ENCODE measurements at regions not wholly inside any gene's neighbourhood (a gene's known extent, or its start where the extent isn't known, plus 50 kb on each side); places are given as distances from the start of the nearest gene placed in this dataset.

DNA sequence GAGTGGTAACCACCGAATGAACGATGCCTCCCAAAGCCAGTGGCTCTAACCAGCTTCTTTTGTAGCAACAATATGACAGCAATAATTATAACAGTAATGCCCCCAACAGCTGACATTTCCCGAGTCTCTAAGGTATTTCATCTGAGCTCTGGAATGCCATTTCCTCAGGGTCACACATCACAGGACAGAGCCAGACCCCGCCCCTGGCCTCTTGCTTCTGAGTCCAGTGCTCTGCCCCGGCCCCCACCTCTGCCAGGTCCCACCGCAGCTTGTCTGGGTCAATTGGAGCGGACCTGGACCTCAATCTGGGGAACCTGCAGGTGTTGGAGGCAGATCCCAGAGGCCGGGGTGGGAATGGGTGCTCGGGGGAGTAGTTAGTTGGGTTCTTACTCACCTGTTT lies 63.8 kb downstream of the IGLL1 start:
- ChIA-PET CTCF (no interaction called here), POLR2A (no interaction called here)
- no peak overlapping the region for H3K4me3 ChIP-seq (ENCODE audit: control insufficient read depth in 1 of 7, extremely low read depth in 1 of 7, insufficient read depth in 4 of 7, low read depth in 2 of 7, low read length in 6 of 7)

DNA sequence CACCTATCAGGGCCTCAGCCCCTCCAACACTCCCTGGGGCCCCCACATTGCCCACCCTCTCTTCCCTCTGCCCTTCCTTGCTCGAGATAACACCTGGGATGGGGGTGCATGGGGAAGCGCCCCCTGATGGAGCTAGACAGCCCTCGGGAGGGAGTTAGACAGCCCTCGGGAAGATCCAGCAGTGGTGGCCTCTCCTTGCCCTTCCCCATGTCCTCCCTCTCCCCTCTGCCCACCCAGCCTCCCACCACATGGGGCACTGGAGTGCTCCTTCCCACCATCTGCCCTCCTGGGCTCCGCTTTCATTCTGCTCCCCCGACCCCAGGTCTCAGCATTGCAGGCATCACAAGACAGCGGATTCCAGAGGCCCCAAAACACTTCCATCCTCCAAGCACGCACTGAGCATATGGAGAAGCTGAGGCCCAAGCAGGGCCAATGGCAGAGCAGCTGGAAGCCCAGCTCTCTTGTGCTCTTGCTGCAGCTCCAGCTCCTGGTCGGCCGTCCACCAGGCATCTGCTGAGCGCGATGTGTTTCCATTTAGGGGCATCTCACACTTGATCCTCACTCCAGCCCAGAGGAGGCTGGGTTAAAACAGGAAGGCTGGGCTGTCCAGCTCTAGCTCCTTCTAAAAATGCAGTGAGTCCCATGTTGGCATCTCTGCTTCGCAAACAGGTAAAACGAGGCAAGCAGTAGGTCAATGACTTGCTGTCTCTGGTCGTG lies 65.6 kb downstream of the IGLL1 start:
- ChIA-PET POLR2A (no interaction called here), CTCF (no interaction called here)
- Histone ChIP-seq H3K27ac (ENCODE audit: insufficient read depth in 1 of 2, low read depth in 1 of 2, low read length in 2 of 2, poor library complexity in 1 of 2, severe bottlenecking in 2 of 2) (no peak overlapping the region), H3K4me3 (ENCODE audit: control insufficient read depth in 1 of 7, extremely low read depth in 1 of 7, insufficient read depth in 4 of 7, low read depth in 2 of 7, low read length in 6 of 7) (no peak overlapping the region), H3K9me3 (ENCODE audit: control extremely low read depth in 1 of 5, control insufficient read depth in 4 of 5, insufficient read depth in 2 of 5, low read depth in 1 of 5, low read length in 4 of 5) (no peaks in the 10 kb centered on the region), H3K36me3 (ENCODE audit: control insufficient read depth in 4 of 4, insufficient read depth in 4 of 4, low read length in 3 of 4) (no peaks in the 10 kb centered on the region), H3K4me1 (ENCODE audit: control extremely low read depth in 1 of 4, control insufficient read depth in 4 of 4, insufficient read depth in 4 of 4, low read length in 3 of 4) (no peaks in the 10 kb centered on the region), H3K27me3 (replicated peaks in 2 of 5; ENCODE audit: control insufficient read depth in 4 of 5, insufficient read depth in 5 of 5, low read length in 4 of 5) (no peaks in the 10 kb centered on the region)
- 96% methylated on average over 9 of the region's 15 CpGs for WGBS (ENCODE audit: insufficient coverage)
- DNase-seq, result no peak

More for the DNA sequence above, 63.8 kb downstream of the IGLL1 start:
- Histone ChIP-seq H3K4me1 (ENCODE audit: control extremely low read depth in 1 of 4, control insufficient read depth in 4 of 4, insufficient read depth in 4 of 4, low read length in 3 of 4) (peaks cover 0 to 8% (median 5%) of the 10 kb centered on the region in 4 experiments), H3K36me3 (ENCODE audit: control insufficient read depth in 4 of 4, insufficient read depth in 4 of 4, low read length in 3 of 4) (no peaks in the 10 kb centered on the region), H3K27me3 (replicated peaks in 2 of 5; ENCODE audit: control insufficient read depth in 4 of 5, insufficient read depth in 5 of 5, low read length in 4 of 5) (no peaks in the 10 kb centered on the region), H3K27ac (ENCODE audit: insufficient read depth in 1 of 2, low read depth in 1 of 2, low read length in 2 of 2, poor library complexity in 1 of 2, severe bottlenecking in 2 of 2) (no peak overlapping the region), H3K9me3 (ENCODE audit: control extremely low read depth in 1 of 5, control insufficient read depth in 4 of 5, insufficient read depth in 2 of 5, low read depth in 1 of 5, low read length in 4 of 5) (no peaks in the 10 kb centered on the region)
- no peak for DNase-seq
- WGBS (ENCODE audit: insufficient coverage), result 87% methylated on average over 6 of the region's 9 CpGs

DNA sequence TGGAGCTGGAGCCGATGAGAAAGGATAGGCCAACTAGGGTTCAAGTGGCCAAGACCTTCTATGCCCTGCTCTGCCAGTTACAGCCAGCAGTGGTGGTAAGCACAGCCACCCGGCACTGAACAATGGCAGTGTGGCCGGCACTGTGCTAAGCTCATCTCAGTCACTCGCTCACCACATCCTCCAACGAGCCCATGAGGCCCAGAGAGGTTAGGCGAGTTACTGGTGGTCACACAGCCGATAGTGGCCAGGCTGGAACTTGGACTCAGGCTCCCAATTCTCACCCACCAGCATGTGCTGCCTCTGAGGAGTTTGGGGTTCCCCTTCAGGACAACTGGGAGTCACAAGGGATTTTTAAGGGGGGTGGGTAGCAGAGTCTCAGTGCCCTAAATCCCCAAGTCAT lies 66.4 kb downstream of the IGLL1 start:
- 91% methylated on average over 7 of the region's 7 CpGs for WGBS (ENCODE audit: insufficient coverage)
- CTCF ChIA-PET, result no interaction called here
- H3K36me3 ChIP-seq (ENCODE audit: control insufficient read depth in 4 of 4, insufficient read depth in 4 of 4, low read length in 3 of 4), result no peaks in the 10 kb centered on the region
- H3K4me3 ChIP-seq (ENCODE audit: control insufficient read depth in 1 of 7, extremely low read depth in 1 of 7, insufficient read depth in 4 of 7, low read depth in 2 of 7, low read length in 6 of 7), result no peak overlapping the region
- H3K9me3 ChIP-seq (ENCODE audit: control extremely low read depth in 1 of 5, control insufficient read depth in 4 of 5, insufficient read depth in 2 of 5, low read depth in 1 of 5, low read length in 4 of 5), result no peaks in the 10 kb centered on the region
- no peak for DNase-seq
- POLR2A ChIA-PET, result no interaction called here
- H3K4me1 ChIP-seq (ENCODE audit: control extremely low read depth in 1 of 4, control insufficient read depth in 4 of 4, insufficient read depth in 4 of 4, low read length in 3 of 4), result no peaks in the 10 kb centered on the region
- H3K27ac ChIP-seq (ENCODE audit: insufficient read depth in 1 of 2, low read depth in 1 of 2, low read length in 2 of 2, poor library complexity in 1 of 2, severe bottlenecking in 2 of 2), result no peak overlapping the region
- H3K27me3 ChIP-seq (replicated peaks in 2 of 5; ENCODE audit: control insufficient read depth in 4 of 5, insufficient read depth in 5 of 5, low read length in 4 of 5), result no peaks in the 10 kb centered on the region

DNA sequence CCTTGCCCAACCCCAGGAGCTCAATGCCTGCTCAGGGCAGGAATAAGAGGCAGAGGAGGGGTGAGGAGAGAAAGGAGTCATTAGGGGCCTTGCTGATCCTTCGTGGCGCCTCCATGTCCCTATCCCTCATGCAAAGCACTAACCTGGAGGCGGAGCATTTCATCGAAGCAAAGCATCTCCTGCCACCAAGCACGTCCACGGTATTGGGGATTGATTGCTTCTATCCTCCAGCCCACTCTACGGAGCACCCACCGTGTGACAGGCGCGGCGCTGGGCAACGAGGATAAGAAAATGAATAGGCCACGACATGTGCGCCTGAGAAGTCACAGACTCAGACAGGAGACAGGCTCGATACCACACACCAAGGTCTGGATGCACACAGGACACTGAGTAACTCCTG lies 67.0 kb downstream of the IGLL1 start:
- Histone ChIP-seq H3K36me3 (ENCODE audit: control insufficient read depth in 4 of 4, insufficient read depth in 4 of 4, low read length in 3 of 4) (no peaks in the 10 kb centered on the region), H3K9me3 (ENCODE audit: control extremely low read depth in 1 of 5, control insufficient read depth in 4 of 5, insufficient read depth in 2 of 5, low read depth in 1 of 5, low read length in 4 of 5) (no peaks in the 10 kb centered on the region), H3K27ac (ENCODE audit: insufficient read depth in 1 of 2, low read depth in 1 of 2, low read length in 2 of 2, poor library complexity in 1 of 2, severe bottlenecking in 2 of 2) (no peak overlapping the region), H3K27me3 (replicated peaks in 2 of 5; ENCODE audit: control insufficient read depth in 4 of 5, insufficient read depth in 5 of 5, low read length in 4 of 5) (no peaks in the 10 kb centered on the region), H3K4me1 (ENCODE audit: control extremely low read depth in 1 of 4, control insufficient read depth in 4 of 4, insufficient read depth in 4 of 4, low read length in 3 of 4) (no peaks in the 10 kb centered on the region), H3K4me3 (ENCODE audit: control insufficient read depth in 1 of 7, extremely low read depth in 1 of 7, insufficient read depth in 4 of 7, low read depth in 2 of 7, low read length in 6 of 7) (no peak overlapping the region)
- no peak for DNase-seq
- ChIA-PET CTCF (no interaction called here), POLR2A (no interaction called here)
- WGBS (ENCODE audit: insufficient coverage), result 95% methylated on average over 12 of the region's 15 CpGs

DNA sequence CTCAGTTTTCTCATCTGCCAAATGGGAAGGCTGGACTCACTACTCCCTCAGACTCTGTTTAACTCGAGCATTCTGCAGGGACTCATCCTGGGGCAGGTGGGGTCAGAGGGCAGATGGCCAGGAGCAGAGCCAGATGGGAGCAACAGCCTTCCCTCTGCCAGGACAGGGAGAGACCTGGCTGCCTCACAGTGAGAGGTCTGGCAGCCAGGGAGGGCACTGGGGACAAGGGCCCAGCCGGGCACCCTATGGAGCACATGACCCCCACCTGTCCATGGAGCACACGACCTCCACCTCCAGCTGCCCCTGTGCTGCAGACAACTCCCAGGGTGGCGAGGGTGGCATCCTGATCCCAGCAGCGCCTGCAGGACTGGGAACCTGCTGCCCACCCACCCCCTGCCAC lies 67.4 kb downstream of the IGLL1 start:
- POLR2A ChIA-PET, result no interaction called here
- no peaks in the 10 kb centered on the region for H3K27me3 ChIP-seq (replicated peaks in 2 of 5; ENCODE audit: control insufficient read depth in 4 of 5, insufficient read depth in 5 of 5, low read length in 4 of 5)
- CTCF ChIA-PET, result no interaction called here
- no peak overlapping the region for H3K4me3 ChIP-seq (ENCODE audit: control insufficient read depth in 1 of 7, extremely low read depth in 1 of 7, insufficient read depth in 4 of 7, low read depth in 2 of 7, low read length in 6 of 7)
- no peaks in the 10 kb centered on the region for H3K9me3 ChIP-seq (ENCODE audit: control extremely low read depth in 1 of 5, control insufficient read depth in 4 of 5, insufficient read depth in 2 of 5, low read depth in 1 of 5, low read length in 4 of 5)
- no peak for DNase-seq
- no peaks in the 10 kb centered on the region for H3K4me1 ChIP-seq (ENCODE audit: control extremely low read depth in 1 of 4, control insufficient read depth in 4 of 4, insufficient read depth in 4 of 4, low read length in 3 of 4)
- WGBS (ENCODE audit: insufficient coverage), result 89% methylated on average over 3 of the region's 5 CpGs
- H3K27ac ChIP-seq (ENCODE audit: insufficient read depth in 1 of 2, low read depth in 1 of 2, low read length in 2 of 2, poor library complexity in 1 of 2, severe bottlenecking in 2 of 2), result no peak overlapping the region
- no peaks in the 10 kb centered on the region for H3K36me3 ChIP-seq (ENCODE audit: control insufficient read depth in 4 of 4, insufficient read depth in 4 of 4, low read length in 3 of 4)

DNA sequence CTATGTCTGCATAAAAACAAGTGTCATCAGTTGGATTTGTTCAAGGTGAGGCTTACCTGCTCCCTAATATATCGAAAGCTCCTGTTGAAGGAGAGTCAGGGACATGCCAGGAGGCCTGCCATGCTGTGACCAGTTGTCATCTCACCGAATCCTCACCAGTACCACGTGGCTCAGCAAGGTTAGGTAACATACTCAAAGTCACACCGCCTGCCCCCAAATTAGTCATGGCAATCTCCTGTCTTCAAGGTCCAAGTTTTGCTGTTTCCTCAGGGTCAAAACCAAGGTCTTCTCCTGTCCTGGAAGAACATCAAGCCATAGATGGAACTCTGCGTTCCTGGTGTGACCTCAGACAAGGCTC lies 67.8 kb downstream of the IGLL1 start:
- H3K27ac ChIP-seq (ENCODE audit: insufficient read depth in 1 of 2, low read depth in 1 of 2, low read length in 2 of 2, poor library complexity in 1 of 2, severe bottlenecking in 2 of 2), result no peak overlapping the region
- no peak for DNase-seq
- POLR2A ChIA-PET, result no interaction called here
- H3K9me3 ChIP-seq (ENCODE audit: control extremely low read depth in 1 of 5, control insufficient read depth in 4 of 5, insufficient read depth in 2 of 5, low read depth in 1 of 5, low read length in 4 of 5), result no peaks in the 10 kb centered on the region
- no peaks in the 10 kb centered on the region for H3K27me3 ChIP-seq (replicated peaks in 2 of 5; ENCODE audit: control insufficient read depth in 4 of 5, insufficient read depth in 5 of 5, low read length in 4 of 5)
- H3K36me3 ChIP-seq (ENCODE audit: control insufficient read depth in 4 of 4, insufficient read depth in 4 of 4, low read length in 3 of 4), result no peaks in the 10 kb centered on the region
- H3K4me1 ChIP-seq (ENCODE audit: control extremely low read depth in 1 of 4, control insufficient read depth in 4 of 4, insufficient read depth in 4 of 4, low read length in 3 of 4), result no peaks in the 10 kb centered on the region
- CTCF ChIA-PET, result no interaction called here
- no peak overlapping the region for H3K4me3 ChIP-seq (ENCODE audit: control insufficient read depth in 1 of 7, extremely low read depth in 1 of 7, insufficient read depth in 4 of 7, low read depth in 2 of 7, low read length in 6 of 7)
- 96% methylated on average over 5 of the region's 5 CpGs for WGBS (ENCODE audit: insufficient coverage)

DNA sequence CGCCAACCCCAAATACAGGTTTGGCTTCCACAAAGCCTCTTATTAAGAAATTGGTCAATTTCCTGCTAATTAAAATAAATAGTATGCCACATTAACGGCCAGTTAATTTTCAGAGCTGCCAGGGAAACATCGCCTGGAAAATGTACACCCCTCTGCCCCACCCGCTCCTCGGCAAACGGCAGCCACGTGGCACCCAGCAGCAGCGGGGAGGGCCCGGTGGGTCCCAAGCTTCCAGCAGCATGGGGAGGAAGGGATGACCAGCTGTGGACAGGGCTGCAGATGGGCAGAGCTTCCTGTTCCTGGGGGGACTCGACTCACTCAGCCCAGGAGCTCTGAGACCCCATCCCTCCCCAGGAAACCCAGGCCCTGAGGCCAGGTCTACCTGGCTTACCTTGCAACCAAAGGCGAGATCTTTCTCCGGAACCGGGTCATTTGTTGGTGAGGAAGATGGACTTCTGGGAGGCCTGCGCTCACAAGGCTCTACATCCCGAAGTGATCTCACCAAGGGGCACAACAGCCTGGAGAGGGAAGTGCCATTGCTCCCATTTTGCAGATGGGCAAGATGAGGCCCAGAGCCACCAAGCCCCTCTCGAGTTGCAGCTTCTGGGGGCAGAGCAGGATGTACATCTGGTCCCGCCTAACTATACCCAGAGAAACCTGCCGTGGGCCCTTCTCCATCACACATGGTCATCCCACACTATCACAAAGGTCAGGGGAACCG lies 68.3 kb downstream of the IGLL1 start:
- H3K4me1 ChIP-seq (ENCODE audit: control extremely low read depth in 1 of 4, control insufficient read depth in 4 of 4, insufficient read depth in 4 of 4, low read length in 3 of 4), result no peaks in the 10 kb centered on the region
- ChIA-PET CTCF (no interaction called here), POLR2A (no interaction called here)
- H3K27me3 ChIP-seq (replicated peaks in 2 of 5; ENCODE audit: control insufficient read depth in 4 of 5, insufficient read depth in 5 of 5, low read length in 4 of 5), result no peaks in the 10 kb centered on the region
- H3K4me3 ChIP-seq (ENCODE audit: control insufficient read depth in 1 of 7, extremely low read depth in 1 of 7, insufficient read depth in 4 of 7, low read depth in 2 of 7, low read length in 6 of 7), result no peak overlapping the region
- no peaks in the 10 kb centered on the region for H3K9me3 ChIP-seq (ENCODE audit: control extremely low read depth in 1 of 5, control insufficient read depth in 4 of 5, insufficient read depth in 2 of 5, low read depth in 1 of 5, low read length in 4 of 5)
- no peak for DNase-seq
- H3K36me3 ChIP-seq (ENCODE audit: control insufficient read depth in 4 of 4, insufficient read depth in 4 of 4, low read length in 3 of 4), result no peaks in the 10 kb centered on the region
- H3K27ac ChIP-seq (ENCODE audit: insufficient read depth in 1 of 2, low read depth in 1 of 2, low read length in 2 of 2, poor library complexity in 1 of 2, severe bottlenecking in 2 of 2), result no peak overlapping the region
- 80% methylated on average over 17 of the region's 19 CpGs for WGBS (ENCODE audit: insufficient coverage)

All from common myeloid progenitor, CD34-positive (primary cell).